K562 (cell line): ENCODE measurements at regions not wholly inside any gene's neighbourhood (a gene's known extent, or its start where the extent isn't known, plus 50 kb on each side); places are given as distances from the start of the nearest gene placed in this dataset.

Experiments used
- BDP1 ChIP-seq: IDR thresholded peaks from 3 replicates; pipeline ENCODE4 v1.6.1; 2011; ENCODE audit not compliant: insufficient read length, insufficient read depth
- CHCHD3 ChIP-seq: fragments of 250-450 bp; sonication (Bioruptor Pico); IDR thresholded peaks from 2 replicates; pipeline ENCODE4 v2.1.2; 2022; ENCODE audit warnings: mild to moderate bottlenecking
- HDAC6 ChIP-seq: IDR thresholded peaks from 2 replicates; pipeline ENCODE4 v1.6.1; 2012; ENCODE audit warnings: low read depth, mild to moderate bottlenecking, control low read depth, inconsistent platforms, low read length, moderate library complexity
- MCM3 ChIP-seq: fragments of 450-650 bp; IDR thresholded peaks from 2 replicates; pipeline ENCODE4 v1.6.1; 2016
- RBBP5 ChIP-seq: fragments of 200-600 bp; sonication (generic); IDR thresholded peaks from 2 replicates; pipeline ENCODE4 v1.6.1; 2012; ENCODE audit warnings: borderline replicate concordance, mild to moderate bottlenecking, low read length, control low read depth, inconsistent platforms; ENCODE audit not compliant: insufficient read depth, poor library complexity, severe bottlenecking
- RFX5 ChIP-seq: IDR thresholded peaks from 2 replicates; pipeline ENCODE4 v1.6.1; 2011; ENCODE audit warnings: low read depth, mild to moderate bottlenecking, improper control_type of control experiment, low read length
- THRAP3 ChIP-seq: fragments of 450-650 bp; IDR thresholded peaks from 2 replicates; pipeline ENCODE4 v1.6.1; 2016; ENCODE audit warnings: mild to moderate bottlenecking, inconsistent platforms, borderline replicate concordance
- ZFX ChIP-seq: sonication (generic); formaldehyde crosslinking; IDR thresholded peaks from 2 replicates; pipeline ENCODE4 v1.8.0; 2022; ENCODE audit warnings: mild to moderate bottlenecking, missing genetic modification reagents, moderate library complexity
- ZNF165 ChIP-seq: fragments of 250-450 bp; sonication (Bioruptor Pico); IDR thresholded peaks from 2 replicates; pipeline ENCODE4 v1.4.0; 2020; ENCODE audit warnings: borderline replicate concordance
- ZNF274 ChIP-seq: IDR thresholded peaks from 2 replicates; pipeline ENCODE4 v1.6.1; 2011; ENCODE audit warnings: low read depth, mild to moderate bottlenecking, low read length, moderate library complexity, borderline replicate concordance
- TF ChIP-seq, protein P1 (sequence below), 2 experiments: fragments of 450-650 bp; formaldehyde crosslinking in 1 of 2; IDR thresholded peaks; 2 replicates each; pipeline versions ENCODE4 v1.4.0 to v1.6.1; 2014 to 2020; ENCODE audit warnings: mild to moderate bottlenecking in 2 of 2, borderline replicate concordance in 1 of 2, low read depth in 1 of 2
- TF ChIP-seq, protein P2 (sequence below): fragments of 150-350 bp; IDR thresholded peaks from 2 replicates; pipeline ENCODE4 v1.6.1; 2014; ENCODE audit warnings: low read depth, mild to moderate bottlenecking, low read length, borderline replicate concordance

DNA sequence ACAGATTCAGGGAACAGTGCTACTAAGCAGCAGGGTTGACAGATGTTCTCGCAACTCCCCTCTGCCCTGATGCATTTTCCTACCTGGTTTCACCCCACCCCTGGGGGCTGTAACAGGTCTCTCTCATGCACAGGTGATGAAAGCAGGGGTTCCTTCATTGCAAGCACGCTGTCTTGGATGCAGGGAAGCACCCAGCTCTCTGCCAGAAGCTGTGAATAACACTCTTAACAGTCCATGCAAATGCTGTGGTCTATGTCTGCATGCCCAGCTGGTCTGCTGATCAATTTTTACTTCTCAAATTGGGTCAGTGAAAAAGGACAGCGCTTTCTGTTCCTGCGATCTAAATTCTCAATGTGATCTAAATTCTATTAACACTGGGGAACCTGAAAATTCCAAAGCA, 246.3 kb upstream of the TSHZ3 start:
- TF ChIP-seq, protein P1, sequence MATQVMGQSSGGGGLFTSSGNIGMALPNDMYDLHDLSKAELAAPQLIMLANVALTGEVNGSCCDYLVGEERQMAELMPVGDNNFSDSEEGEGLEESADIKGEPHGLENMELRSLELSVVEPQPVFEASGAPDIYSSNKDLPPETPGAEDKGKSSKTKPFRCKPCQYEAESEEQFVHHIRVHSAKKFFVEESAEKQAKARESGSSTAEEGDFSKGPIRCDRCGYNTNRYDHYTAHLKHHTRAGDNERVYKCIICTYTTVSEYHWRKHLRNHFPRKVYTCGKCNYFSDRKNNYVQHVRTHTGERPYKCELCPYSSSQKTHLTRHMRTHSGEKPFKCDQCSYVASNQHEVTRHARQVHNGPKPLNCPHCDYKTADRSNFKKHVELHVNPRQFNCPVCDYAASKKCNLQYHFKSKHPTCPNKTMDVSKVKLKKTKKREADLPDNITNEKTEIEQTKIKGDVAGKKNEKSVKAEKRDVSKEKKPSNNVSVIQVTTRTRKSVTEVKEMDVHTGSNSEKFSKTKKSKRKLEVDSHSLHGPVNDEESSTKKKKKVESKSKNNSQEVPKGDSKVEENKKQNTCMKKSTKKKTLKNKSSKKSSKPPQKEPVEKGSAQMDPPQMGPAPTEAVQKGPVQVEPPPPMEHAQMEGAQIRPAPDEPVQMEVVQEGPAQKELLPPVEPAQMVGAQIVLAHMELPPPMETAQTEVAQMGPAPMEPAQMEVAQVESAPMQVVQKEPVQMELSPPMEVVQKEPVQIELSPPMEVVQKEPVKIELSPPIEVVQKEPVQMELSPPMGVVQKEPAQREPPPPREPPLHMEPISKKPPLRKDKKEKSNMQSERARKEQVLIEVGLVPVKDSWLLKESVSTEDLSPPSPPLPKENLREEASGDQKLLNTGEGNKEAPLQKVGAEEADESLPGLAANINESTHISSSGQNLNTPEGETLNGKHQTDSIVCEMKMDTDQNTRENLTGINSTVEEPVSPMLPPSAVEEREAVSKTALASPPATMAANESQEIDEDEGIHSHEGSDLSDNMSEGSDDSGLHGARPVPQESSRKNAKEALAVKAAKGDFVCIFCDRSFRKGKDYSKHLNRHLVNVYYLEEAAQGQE (IDR thresholded peaks at IDR 0.05; ENCODE audit: borderline replicate concordance), result no peak
- TF ChIP-seq, protein P1 (CRISPR knock-in tag; IDR thresholded peaks at IDR 0.05; ENCODE audit: low read depth), result no peak
- TF ChIP-seq THRAP3 (no peak), ZNF274 (no peak), ZNF165 (no peak), CHCHD3 (CRISPR knock-in tag) (no peak), RBBP5 (no peak), ZFX (CRISPR knock-in tag) (no peak), BDP1 (no peak), HDAC6 (no peak), MCM3 (no peak), RFX5 (no peak)
- TF ChIP-seq, protein P2, sequence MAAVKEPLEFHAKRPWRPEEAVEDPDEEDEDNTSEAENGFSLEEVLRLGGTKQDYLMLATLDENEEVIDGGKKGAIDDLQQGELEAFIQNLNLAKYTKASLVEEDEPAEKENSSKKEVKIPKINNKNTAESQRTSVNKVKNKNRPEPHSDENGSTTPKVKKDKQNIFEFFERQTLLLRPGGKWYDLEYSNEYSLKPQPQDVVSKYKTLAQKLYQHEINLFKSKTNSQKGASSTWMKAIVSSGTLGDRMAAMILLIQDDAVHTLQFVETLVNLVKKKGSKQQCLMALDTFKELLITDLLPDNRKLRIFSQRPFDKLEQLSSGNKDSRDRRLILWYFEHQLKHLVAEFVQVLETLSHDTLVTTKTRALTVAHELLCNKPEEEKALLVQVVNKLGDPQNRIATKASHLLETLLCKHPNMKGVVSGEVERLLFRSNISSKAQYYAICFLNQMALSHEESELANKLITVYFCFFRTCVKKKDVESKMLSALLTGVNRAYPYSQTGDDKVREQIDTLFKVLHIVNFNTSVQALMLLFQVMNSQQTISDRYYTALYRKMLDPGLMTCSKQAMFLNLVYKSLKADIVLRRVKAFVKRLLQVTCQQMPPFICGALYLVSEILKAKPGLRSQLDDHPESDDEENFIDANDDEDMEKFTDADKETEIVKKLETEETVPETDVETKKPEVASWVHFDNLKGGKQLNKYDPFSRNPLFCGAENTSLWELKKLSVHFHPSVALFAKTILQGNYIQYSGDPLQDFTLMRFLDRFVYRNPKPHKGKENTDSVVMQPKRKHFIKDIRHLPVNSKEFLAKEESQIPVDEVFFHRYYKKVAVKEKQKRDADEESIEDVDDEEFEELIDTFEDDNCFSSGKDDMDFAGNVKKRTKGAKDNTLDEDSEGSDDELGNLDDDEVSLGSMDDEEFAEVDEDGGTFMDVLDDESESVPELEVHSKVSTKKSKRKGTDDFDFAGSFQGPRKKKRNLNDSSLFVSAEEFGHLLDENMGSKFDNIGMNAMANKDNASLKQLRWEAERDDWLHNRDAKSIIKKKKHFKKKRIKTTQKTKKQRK, result no peak
